Thyroid gland (tissue), 4 donors: ENCODE measurements at regions not wholly inside any gene's neighbourhood (a gene's known extent, or its start where the extent isn't known, plus 50 kb on each side); places are given as distances from the start of the nearest gene placed in this dataset.

ENCODE experiments used
- POLR2A ChIP-seq, 2 donors: fragments of 450-650 bp; IDR thresholded peaks; one replicate each; pipeline ENCODE4 v1.6.1; 2017; ENCODE audit warnings: antibody characterized with exemption in 2 of 2, mild to moderate bottlenecking in 2 of 2, moderate library complexity in 1 of 2
- TF ChIP-seq, protein P1 (sequence below), 6 experiments: fragments of 200-600 bp in 3 of 6; fragments of 450-650 bp in 3 of 6; sonication (generic) in 3 of 6; IDR thresholded peaks; one replicate each; pipeline ENCODE4 v1.5.1; 2016 to 2019; ENCODE audit warnings: antibody characterized with exemption in 6 of 6, mild to moderate bottlenecking in 2 of 6, inconsistent platforms in 1 of 6, moderate library complexity in 1 of 6

DNA sequence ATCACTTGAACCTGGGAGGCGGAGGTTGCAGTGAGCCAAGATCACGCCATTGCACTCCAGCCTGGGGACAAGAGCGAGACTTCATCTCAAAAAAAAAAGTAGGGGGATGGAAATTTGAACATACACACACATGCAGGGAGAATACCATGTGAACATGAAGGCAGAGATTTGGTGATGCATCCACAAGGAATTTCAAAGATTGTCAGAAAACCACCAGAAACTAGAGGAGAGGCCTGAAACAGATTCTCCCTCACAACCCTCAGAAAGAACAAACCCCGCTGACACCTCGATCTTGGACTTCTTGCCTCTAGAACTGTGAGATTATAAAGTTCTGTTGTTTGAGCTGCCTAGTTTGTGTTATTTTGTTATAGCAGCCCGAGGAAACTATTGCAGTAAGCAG lies 125.5 kb downstream of the GPX5 start:
- TF ChIP-seq, protein P1, sequence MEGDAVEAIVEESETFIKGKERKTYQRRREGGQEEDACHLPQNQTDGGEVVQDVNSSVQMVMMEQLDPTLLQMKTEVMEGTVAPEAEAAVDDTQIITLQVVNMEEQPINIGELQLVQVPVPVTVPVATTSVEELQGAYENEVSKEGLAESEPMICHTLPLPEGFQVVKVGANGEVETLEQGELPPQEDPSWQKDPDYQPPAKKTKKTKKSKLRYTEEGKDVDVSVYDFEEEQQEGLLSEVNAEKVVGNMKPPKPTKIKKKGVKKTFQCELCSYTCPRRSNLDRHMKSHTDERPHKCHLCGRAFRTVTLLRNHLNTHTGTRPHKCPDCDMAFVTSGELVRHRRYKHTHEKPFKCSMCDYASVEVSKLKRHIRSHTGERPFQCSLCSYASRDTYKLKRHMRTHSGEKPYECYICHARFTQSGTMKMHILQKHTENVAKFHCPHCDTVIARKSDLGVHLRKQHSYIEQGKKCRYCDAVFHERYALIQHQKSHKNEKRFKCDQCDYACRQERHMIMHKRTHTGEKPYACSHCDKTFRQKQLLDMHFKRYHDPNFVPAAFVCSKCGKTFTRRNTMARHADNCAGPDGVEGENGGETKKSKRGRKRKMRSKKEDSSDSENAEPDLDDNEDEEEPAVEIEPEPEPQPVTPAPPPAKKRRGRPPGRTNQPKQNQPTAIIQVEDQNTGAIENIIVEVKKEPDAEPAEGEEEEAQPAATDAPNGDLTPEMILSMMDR (IDR thresholded peaks at IDR 0.05), result no peak
- TF ChIP-seq POLR2A (IDR thresholded peaks at IDR 0.05), result no peak
